ENCODE measurements at regions not wholly inside any gene's neighbourhood (a gene's known extent, or its start where the extent isn't known, plus 50 kb on each side); places are given as distances from the start of the nearest gene placed in this dataset.

DNA sequence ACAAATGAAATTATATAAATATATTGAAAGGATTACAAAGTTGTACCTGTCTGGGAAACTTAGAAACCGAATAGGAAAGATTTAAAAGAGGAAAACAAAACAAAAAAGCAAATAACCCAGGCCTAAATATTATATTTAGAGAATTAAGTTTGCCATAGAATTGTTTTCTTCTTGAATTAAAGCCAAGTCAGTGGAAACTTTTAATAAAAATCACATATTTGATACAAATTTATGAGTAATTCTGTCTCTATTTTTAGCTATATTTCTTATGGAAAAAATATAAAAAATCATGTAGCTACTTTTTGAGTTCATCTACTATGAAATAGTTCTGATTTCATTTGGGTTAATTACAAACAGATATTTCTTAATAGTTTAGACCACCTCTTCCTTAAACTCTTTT is 470.2 kb upstream of the HSF2 start:
- TF ChIP-seq RELA (IDR thresholded peaks at IDR 0.05; ENCODE audit: borderline replicate concordance, partially characterized antibody), result no peak
- TF ChIP-seq POLR2AphosphoS5 (IDR thresholded peaks at IDR 0.05; ENCODE audit: low read length), result no peak
- no peak for TF ChIP-seq YY1 (IDR thresholded peaks at IDR 0.05; ENCODE audit: low read depth, low read length)

All from GM12878 (cell line).